Fibroblast of pulmonary artery (primary cell): ENCODE measurements at regions not wholly inside any gene's neighbourhood (a gene's known extent, or its start where the extent isn't known, plus 50 kb on each side); places are given as distances from the start of the nearest gene placed in this dataset.

Source experiments
- DNase-seq: peaks from one replicate; pipeline ENCODE4 v3.0.0-alpha.2; 2010; ENCODE audit warnings: low read depth
- H3K4me3 ChIP-seq: replicated peaks from 2 replicates; pipeline ENCODE4 v1.5.1; 2011; ENCODE audit warnings: low read depth, mild to moderate bottlenecking, control low read depth, low read length, moderate library complexity
- CTCF ChIP-seq: IDR thresholded peaks from 2 replicates; pipeline ENCODE4 v1.5.1; 2011; ENCODE audit warnings: mild to moderate bottlenecking, control low read depth, low read length, inconsistent platforms; ENCODE audit errors: missing control alignments

GRCh38 chr3:80586338-80586737 lies 818.5 kb upstream of the ROBO1 start:
- no peak for TF ChIP-seq CTCF
- no peak for DNase-seq
- no peak overlapping the region for H3K4me3 ChIP-seq

- no peak for DNase-seq
- TF ChIP-seq CTCF: no peak
- no peak overlapping the region for H3K4me3 ChIP-seq
Observed at GRCh38 chr3:80580146-80580545, 812.3 kb upstream of the ROBO1 start.

- DNase-seq: no peak
- no peak overlapping the region for H3K4me3 ChIP-seq
- no peak for TF ChIP-seq CTCF
Observed at GRCh38 chr3:80564391-80564790, 796.6 kb upstream of the ROBO1 start.

- no peak for TF ChIP-seq CTCF
- no peak for DNase-seq
- no peak overlapping the region for H3K4me3 ChIP-seq
Observed at GRCh38 chr3:80559701-80560100, 791.9 kb upstream of the ROBO1 start.

- no peak for DNase-seq
- TF ChIP-seq CTCF: no peak
- H3K4me3 ChIP-seq: no peak overlapping the region
Observed at GRCh38 chr3:80556763-80557162, 789.0 kb upstream of the ROBO1 start.

- DNase-seq: no peak
- no peak overlapping the region for H3K4me3 ChIP-seq
- TF ChIP-seq CTCF: no peak
Observed at GRCh38 chr3:80554304-80554703, 786.5 kb upstream of the ROBO1 start.

- no peak for DNase-seq
- H3K4me3 ChIP-seq: no peak overlapping the region
- no peak for TF ChIP-seq CTCF
Observed at GRCh38 chr3:80553211-80553610, 785.4 kb upstream of the ROBO1 start.
